Common myeloid progenitor, CD34-positive (primary cell): ENCODE measurements at regions not wholly inside any gene's neighbourhood (a gene's known extent, or its start where the extent isn't known, plus 50 kb on each side); places are given as distances from the start of the nearest gene placed in this dataset.

Experiments
- CTCF ChIA-PET: fragments of 350-600 bp; sonication (Branson Sonifier 250); formaldehyde crosslinking; loops from one replicate; lab custom pipeline; 2021; ENCODE audit warnings: antibody characterized with exemption; lab: Charles Lee
- POLR2A ChIA-PET: fragments of 350-600 bp; sonication (Branson Sonifier 250); formaldehyde crosslinking; loops from one replicate; lab custom pipeline; 2021; ENCODE audit warnings: antibody characterized with exemption; lab: Charles Lee
- DNase-seq, 3 donors: peaks; one replicate each; pipeline versions ENCODE4 v3.0.0 to v3.0.0-alpha.2; 2013
- H3K27ac ChIP-seq, 2 experiments: 1 replicate in 1 of 2; 2 replicates in 1 of 2; pipeline ENCODE4 v1.7.0; 2013; ENCODE audit warnings: inconsistent platforms in 2 of 2, low read length in 2 of 2, mild to moderate bottlenecking in 2 of 2, low read depth in 1 of 2, moderate library complexity in 1 of 2; ENCODE audit not compliant: severe bottlenecking in 2 of 2, insufficient read depth in 1 of 2, poor library complexity in 1 of 2
- H3K27me3 ChIP-seq, 5 experiments: replicated peaks in 2 of 5; 1 replicate in 3 of 5; 2 replicates in 2 of 5; pipeline versions ENCODE4 v1.6.1 to v1.7.0; 2013; ENCODE audit warnings: low read length in 4 of 5, mild to moderate bottlenecking in 2 of 5, moderate library complexity in 2 of 5, inconsistent platforms in 1 of 5; ENCODE audit not compliant: insufficient read depth in 5 of 5, control insufficient read depth in 4 of 5
- H3K36me3 ChIP-seq, 4 experiments: 1 replicate in 2 of 4; 2 replicates in 2 of 4; pipeline versions ENCODE4 v1.6.1 to v1.7.0; 2013; ENCODE audit warnings: low read length in 3 of 4, control low read depth in 1 of 4, mild to moderate bottlenecking in 1 of 4; ENCODE audit not compliant: control insufficient read depth in 4 of 4, insufficient read depth in 4 of 4
- H3K4me1 ChIP-seq, 4 experiments: 1 replicate in 3 of 4; 2 replicates in 1 of 4; pipeline versions ENCODE4 v1.6.1 to v1.7.1; 2013; ENCODE audit warnings: low read length in 3 of 4, mild to moderate bottlenecking in 3 of 4, control low read depth in 1 of 4, inconsistent platforms in 1 of 4, moderate library complexity in 1 of 4; ENCODE audit not compliant: control insufficient read depth in 4 of 4, insufficient read depth in 4 of 4; ENCODE audit errors: control extremely low read depth in 1 of 4
- H3K4me3 ChIP-seq, 7 experiments: 1 replicate in 4 of 7; 2 replicates in 3 of 7; pipeline versions ENCODE4 v1.5.1 to v1.7.0; 2013; ENCODE audit warnings: mild to moderate bottlenecking in 7 of 7, low read length in 6 of 7, moderate library complexity in 6 of 7, inconsistent platforms in 2 of 7, low read depth in 2 of 7, control low read depth in 1 of 7; ENCODE audit not compliant: insufficient read depth in 4 of 7, control insufficient read depth in 1 of 7; ENCODE audit errors: extremely low read depth in 1 of 7
- H3K9me3 ChIP-seq, 5 experiments: 1 replicate in 4 of 5; 2 replicates in 1 of 5; pipeline versions ENCODE4 v1.6.1 to v1.7.1; 2013; ENCODE audit warnings: low read length in 4 of 5, mild to moderate bottlenecking in 2 of 5, inconsistent platforms in 1 of 5, low read depth in 1 of 5, moderate library complexity in 1 of 5; ENCODE audit not compliant: control insufficient read depth in 4 of 5, insufficient read depth in 2 of 5; ENCODE audit errors: control extremely low read depth in 1 of 5
- WGBS: methylation state at CpG from one replicate; pipeline ENCODE4 v1.1.5; 2013; ENCODE audit not compliant: insufficient coverage; 5-methylcytosine and 5-hydroxymethylcytosine counted together

DNA sequence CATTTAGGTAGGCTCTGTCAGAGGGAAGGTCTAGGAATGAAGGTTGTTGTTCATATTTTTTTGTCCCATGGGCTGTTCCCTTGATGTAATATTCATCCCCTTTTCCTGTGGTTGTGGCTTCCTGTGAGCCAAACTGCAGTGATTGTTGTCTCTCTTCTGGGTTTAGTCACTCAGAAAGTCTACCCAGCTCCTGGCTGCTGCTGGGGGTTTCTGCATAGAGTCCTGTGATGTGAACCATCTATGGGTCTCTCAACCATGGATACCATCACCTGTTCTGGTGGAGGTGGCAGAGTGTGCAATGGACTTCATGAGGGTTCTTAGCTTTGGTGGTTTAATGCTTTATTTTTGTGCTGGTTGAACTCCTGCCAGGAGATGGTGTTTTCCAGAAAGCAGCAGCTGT is 122.8 kb downstream of the ZC4H2 start:
- no peak overlapping the region for H3K4me3 ChIP-seq
- ChIA-PET CTCF (no interaction called here), POLR2A (no interaction called here)
- H3K27me3 ChIP-seq, result no peaks in the 10 kb centered on the region
- H3K27ac ChIP-seq, result no peak overlapping the region
- H3K4me1 ChIP-seq, result no peaks in the 10 kb centered on the region
- H3K9me3 ChIP-seq, result peaks cover 0 to 2% (median 0%) of the 10 kb centered on the region in 5 experiments
- no peak for DNase-seq
- H3K36me3 ChIP-seq, result no peaks in the 10 kb centered on the region

DNA sequence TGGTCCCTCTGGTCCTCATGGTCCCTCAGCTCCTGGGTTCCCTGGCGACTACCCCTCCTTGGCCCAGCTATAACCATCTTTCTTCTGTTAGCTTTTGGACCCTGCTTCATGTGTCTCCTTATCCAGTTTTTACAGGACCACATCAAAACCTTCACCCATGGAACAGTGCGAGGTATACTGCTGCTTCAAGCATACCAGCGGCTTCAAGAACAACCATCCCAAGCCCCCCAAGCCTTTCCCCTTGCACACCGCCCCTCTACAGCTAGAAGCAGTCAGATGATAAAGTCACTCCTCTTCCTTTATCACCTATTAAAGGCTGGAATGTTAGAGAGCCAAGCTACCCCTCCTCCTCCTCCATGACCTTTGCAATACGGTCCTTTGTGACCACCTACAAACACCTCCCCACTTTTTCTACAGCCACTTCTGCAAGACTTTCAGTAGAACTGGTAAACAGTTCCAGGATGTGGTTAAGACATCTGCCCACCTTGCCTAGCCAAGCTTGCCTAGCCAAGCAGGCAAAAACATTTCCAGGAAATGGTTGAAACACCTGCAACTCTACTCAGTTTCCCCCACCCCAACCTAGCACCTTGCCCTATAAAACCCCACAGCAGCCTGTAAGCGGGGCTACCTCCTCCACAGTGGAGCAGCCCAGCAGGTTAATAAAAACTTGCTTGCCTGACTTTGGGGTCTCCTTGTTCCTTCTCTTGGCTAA is 125.7 kb downstream of the ZC4H2 start:
- H3K4me3 ChIP-seq, result no peak overlapping the region
- H3K9me3 ChIP-seq, result peaks cover 0 to 5% (median 0%) of the 10 kb centered on the region in 5 experiments
- H3K27me3 ChIP-seq, result no peaks in the 10 kb centered on the region
- DNase-seq, result no peak
- POLR2A ChIA-PET, result no interaction called here
- no peaks in the 10 kb centered on the region for H3K36me3 ChIP-seq
- CTCF ChIA-PET, result no interaction called here
- H3K4me1 ChIP-seq, result no peaks in the 10 kb centered on the region
- H3K27ac ChIP-seq, result no peak overlapping the region
- WGBS, result 94% methylated on average over 3 of the region's 6 CpGs

DNA sequence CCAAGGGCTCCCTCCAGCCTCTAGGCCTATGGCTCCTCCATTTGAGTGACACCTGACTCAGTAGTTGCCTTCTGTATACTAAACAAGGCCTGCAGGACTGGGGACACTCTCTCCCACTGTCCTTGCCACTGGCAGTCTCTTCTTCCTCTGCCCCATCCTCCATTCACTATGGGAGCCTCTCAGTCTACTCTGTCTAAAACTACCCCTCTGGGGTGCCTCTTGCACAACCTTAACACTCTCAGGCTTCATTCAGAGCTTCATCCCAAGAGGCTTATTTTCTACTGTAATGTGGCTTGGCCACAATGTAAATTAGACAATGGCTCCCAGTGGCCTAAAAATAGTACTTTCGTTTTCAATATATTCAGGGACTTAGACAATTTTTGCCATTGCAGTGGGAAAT is 133.0 kb downstream of the ZC4H2 start:
- Histone ChIP-seq H3K36me3 (no peaks in the 10 kb centered on the region), H3K4me1 (no peaks in the 10 kb centered on the region), H3K9me3 (peaks cover 0 to 9% (median 0%) of the 10 kb centered on the region in 5 experiments), H3K4me3 (no peak overlapping the region), H3K27ac (no peak overlapping the region), H3K27me3 (no peaks in the 10 kb centered on the region)
- DNase-seq, result no peak
- CTCF ChIA-PET, result no interaction called here
- 75% methylated on average over 1 of the region's 1 CpG for WGBS
- POLR2A ChIA-PET, result no interaction called here

DNA sequence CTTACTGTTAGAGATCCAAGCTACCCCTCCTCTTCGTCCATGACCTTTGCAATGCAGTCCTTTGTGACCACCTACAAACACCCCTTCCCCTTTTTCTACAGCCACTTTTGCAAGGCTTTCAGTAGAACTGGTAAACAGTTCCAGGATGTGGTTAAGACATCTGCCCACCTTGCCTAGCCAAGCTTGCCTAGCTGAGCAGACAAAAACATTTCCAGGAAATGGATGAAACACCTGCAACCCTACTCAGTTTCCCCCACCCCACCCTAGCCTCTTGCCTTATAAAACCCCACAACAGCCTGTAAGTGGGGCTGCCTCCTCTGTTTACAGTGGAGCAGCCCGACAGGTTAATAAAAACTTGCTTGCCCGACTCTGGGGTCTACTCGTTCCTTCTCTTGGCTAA is 133.8 kb downstream of the ZC4H2 start:
- WGBS, result 88% methylated on average over 3 of the region's 4 CpGs
- CTCF ChIA-PET, result no interaction called here
- Histone ChIP-seq H3K4me1 (no peaks in the 10 kb centered on the region), H3K27me3 (no peaks in the 10 kb centered on the region), H3K9me3 (peaks cover 0 to 9% (median 0%) of the 10 kb centered on the region in 5 experiments), H3K27ac (no peak overlapping the region), H3K36me3 (no peaks in the 10 kb centered on the region), H3K4me3 (no peak overlapping the region)
- POLR2A ChIA-PET, result no interaction called here
- DNase-seq, result no peak

DNA sequence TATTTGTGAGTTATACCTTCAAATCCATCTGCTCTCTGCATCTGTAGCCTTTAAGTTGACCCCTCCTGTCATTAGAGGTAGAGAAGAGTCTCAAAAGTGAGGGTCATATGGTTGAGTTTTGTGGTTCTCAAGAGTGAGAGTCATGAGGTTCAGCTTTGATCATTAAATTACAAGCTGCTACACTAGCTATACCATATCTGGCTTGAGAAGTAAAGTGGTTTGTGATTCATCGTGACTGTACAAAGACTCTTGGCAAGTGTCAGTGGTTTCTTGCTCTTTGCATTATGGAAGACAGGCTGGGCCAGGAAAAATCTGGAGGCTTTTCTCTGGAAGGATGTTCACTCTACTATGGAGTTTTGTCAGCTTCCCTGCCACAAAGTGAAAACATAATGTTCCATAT is 170.6 kb downstream of the ZC4H2 start:
- Histone ChIP-seq H3K27me3 (no peaks in the 10 kb centered on the region), H3K36me3 (no peaks in the 10 kb centered on the region), H3K4me1 (no peaks in the 10 kb centered on the region), H3K9me3 (peaks cover 0 to 7% (median 3%) of the 10 kb centered on the region in 5 experiments), H3K27ac (no peak overlapping the region), H3K4me3 (no peak overlapping the region)
- no peak for DNase-seq
- CTCF ChIA-PET, result no interaction called here
- POLR2A ChIA-PET, result no interaction called here
- WGBS, result 100% methylated on average over 1 of the region's 1 CpG

DNA sequence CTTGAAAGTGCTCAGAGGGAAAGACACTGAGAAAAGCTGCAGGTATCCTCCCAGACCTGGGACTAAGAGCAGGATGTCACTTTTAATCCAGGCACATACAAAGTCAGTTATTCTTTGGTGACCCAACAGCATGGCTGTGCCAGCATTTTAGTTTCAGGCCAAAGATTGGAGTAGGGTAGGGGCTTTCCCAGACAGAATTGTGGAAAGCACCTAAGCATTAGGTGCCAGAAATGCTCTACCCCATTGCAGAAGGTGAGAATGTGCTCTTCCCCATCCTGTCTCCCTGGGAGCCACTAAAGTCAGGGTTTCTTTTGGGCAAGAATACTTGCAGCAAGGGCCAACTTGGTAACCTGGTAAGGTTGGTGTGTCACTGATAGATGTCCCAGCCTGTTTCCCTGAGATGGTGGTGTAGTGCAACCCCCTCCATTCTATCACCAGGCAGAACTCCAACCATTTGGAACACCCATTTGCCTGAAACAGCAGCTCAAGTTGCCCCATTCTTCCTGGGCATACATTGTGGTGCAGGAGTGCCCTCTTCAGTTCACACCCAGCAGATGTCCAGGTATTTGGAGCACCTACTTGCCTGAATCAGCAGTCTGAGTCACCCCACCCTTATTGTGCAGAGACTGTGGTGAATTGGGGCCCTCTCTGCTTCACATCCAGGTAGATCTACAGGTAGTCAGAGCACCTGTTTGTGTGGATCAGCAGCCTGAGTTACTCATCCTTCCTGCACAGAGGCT is 183.5 kb downstream of the ZC4H2 start:
- no peak overlapping the region for H3K27ac ChIP-seq
- no peak for DNase-seq
- H3K9me3 ChIP-seq, result peaks cover 0 to 14% (median 6%) of the 10 kb centered on the region in 5 experiments
- ChIA-PET CTCF (no interaction called here), POLR2A (no interaction called here)
- H3K27me3 ChIP-seq, result no peaks in the 10 kb centered on the region
- H3K4me3 ChIP-seq, result no peak overlapping the region
- no peaks in the 10 kb centered on the region for H3K4me1 ChIP-seq
- no peaks in the 10 kb centered on the region for H3K36me3 ChIP-seq

DNA sequence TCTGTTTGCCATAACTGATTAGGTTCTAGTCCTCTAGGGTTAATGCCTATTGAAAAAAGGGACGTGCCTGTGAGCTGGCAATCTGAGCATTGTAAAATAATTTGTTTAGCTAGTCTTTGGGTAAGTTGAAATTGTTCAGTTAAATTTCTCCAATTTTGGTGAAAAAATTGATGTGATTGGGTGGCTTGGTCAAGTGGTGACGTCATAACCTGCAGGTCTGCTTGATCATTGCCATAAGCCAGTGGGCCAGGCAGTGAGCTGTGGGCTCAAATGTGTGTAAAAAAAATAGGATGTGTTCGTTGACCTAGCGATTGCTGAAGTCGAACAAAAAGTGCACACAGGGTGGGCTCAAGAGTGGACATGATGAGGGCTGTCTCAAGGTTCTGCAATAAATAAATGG is 193.3 kb downstream of the ZC4H2 start:
- H3K4me3 ChIP-seq, result no peak overlapping the region
- no peak overlapping the region for H3K27ac ChIP-seq
- no peaks in the 10 kb centered on the region for H3K27me3 ChIP-seq
- no peak for DNase-seq
- H3K36me3 ChIP-seq, result no peaks in the 10 kb centered on the region
- WGBS, result 80% methylated on average over 4 of the region's 5 CpGs
- ChIA-PET POLR2A (no interaction called here), CTCF (no interaction called here)
- no peaks in the 10 kb centered on the region for H3K4me1 ChIP-seq
- peaks cover 0 to 5% (median 3%) of the 10 kb centered on the region in 5 experiments for H3K9me3 ChIP-seq
